ENCODE measurements at regions not wholly inside any gene's neighbourhood (a gene's known extent, or its start where the extent isn't known, plus 50 kb on each side); places are given as distances from the start of the nearest gene placed in this dataset.

DNA sequence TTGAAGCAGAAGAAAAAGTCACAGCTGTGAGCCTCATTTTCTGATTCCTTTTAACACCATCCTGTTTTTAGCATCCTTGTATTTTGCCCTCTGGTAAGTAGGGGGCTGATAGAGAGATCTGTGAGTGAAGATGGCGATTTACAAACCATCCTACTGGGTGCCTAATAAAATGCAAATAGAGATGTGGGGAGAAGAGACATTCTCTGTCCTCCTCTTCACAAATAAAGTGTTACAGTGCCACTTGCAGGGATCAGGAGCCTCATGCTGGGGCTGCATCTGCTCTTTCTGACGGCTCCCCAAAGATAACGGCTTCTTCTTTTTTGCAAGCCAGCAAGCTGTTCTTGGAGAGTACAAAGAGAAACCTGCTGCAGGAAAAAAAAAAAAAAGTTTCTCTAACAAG lies 418.6 kb downstream of the TOX3 start:
- POLR2A ChIA-PET: no interaction called here
- Histone ChIP-seq H3K27me3 (ENCODE audit: control insufficient read depth, insufficient read depth, low read length) (no peaks in the 10 kb centered on the region), H3K36me3 (ENCODE audit: control insufficient read depth, insufficient read depth, low read length) (no peaks in the 10 kb centered on the region), H3K4me3 (ENCODE audit: low read depth, low read length) (no peak overlapping the region)
- DNase-seq (ENCODE audit: low read depth): no peak
- no peak for TF ChIP-seq CTCF (IDR thresholded peaks at IDR 0.05; ENCODE audit: insufficient read depth, low read depth, low read length)
- CTCF ChIA-PET: interaction anchor here (0.6 to 1.0 kb wide), 2 partner anchors 144 to 445 kb away, joined by 3 to 4 read pairs; no protein-coding TSS in a partner anchor

DNA sequence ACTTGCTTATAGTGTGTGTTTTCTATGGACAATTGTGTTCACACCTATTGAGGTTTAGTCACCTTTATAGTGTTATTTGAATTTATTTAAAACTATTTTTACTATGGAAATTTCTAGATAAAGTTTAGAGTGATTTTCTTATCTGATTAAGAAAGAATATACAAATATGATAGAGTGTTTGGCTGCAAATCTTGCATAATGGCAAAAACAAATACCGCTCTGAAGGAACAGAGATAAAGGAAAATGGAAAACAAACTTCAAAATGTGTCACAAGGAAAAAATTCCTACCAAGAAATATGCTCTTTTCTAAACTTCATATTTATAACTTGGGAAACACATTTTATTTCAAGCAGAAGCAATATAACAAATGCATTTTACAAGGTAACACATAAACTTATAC lies 423.1 kb downstream of the TOX3 start:
- ChIA-PET CTCF (no interaction called here), POLR2A (no interaction called here)
- no peak for DNase-seq (ENCODE audit: low read depth)
- Histone ChIP-seq H3K27me3 (ENCODE audit: control insufficient read depth, insufficient read depth, low read length) (no peaks in the 10 kb centered on the region), H3K36me3 (ENCODE audit: control insufficient read depth, insufficient read depth, low read length) (no peaks in the 10 kb centered on the region), H3K4me3 (ENCODE audit: low read depth, low read length) (no peak overlapping the region)
- no peak for TF ChIP-seq CTCF (IDR thresholded peaks at IDR 0.05; ENCODE audit: insufficient read depth, low read depth, low read length)

DNA sequence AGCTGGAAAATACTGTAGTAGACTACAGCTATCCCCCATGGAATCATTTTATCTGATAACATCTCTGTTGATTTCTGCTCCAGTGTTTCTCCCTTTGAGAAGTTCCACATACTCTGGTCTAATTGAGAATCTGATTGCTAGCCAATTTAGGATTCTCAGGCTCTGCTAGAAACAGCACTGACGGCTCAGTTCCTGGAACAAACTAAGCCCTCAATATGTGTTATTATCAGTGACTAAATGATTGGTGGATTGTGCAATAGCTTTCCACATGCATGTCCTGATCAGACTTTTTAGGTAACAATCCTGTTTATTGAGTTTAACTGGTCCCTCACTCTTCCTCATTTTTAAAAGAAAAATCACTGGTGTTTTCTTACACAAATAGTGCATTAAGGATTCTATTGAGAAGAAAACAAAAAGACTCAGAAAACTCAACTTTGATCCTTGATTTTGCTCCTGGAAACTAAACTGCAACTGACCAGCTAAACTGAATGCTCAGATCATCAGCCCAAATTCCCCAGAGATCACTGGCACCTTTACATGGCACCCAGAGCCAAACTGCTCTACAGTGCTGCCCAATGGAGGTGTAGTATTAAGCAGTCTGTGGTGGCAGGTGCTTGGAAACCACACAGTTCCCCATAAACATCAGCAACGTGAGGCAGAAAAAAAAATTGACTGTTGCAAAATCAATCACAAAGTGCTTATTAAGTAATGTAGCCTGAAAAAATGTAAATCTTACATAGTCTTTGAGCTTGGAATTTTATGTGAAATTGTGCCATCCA lies 423.7 kb downstream of the TOX3 start:
- CTCF ChIA-PET: no interaction called here
- TF ChIP-seq CTCF (IDR thresholded peaks at IDR 0.05; ENCODE audit: insufficient read depth, low read depth, low read length): no peak
- no peak for DNase-seq (ENCODE audit: low read depth)
- no peaks in the 10 kb centered on the region for H3K36me3 ChIP-seq (ENCODE audit: control insufficient read depth, insufficient read depth, low read length)
- H3K4me3 ChIP-seq (ENCODE audit: low read depth, low read length): no peak overlapping the region
- no peaks in the 10 kb centered on the region for H3K27me3 ChIP-seq (ENCODE audit: control insufficient read depth, insufficient read depth, low read length)
- POLR2A ChIA-PET: no interaction called here

GRCh38 chr16:52117171-52117570 lies 429.8 kb downstream of the TOX3 start:
- Histone ChIP-seq H3K4me3 (ENCODE audit: low read depth, low read length) (no peak overlapping the region), H3K27me3 (ENCODE audit: control insufficient read depth, insufficient read depth, low read length) (no peaks in the 10 kb centered on the region), H3K36me3 (ENCODE audit: control insufficient read depth, insufficient read depth, low read length) (no peaks in the 10 kb centered on the region)
- ChIA-PET CTCF (no interaction called here), POLR2A (no interaction called here)
- DNase-seq (ENCODE audit: low read depth): no peak
- no peak for TF ChIP-seq CTCF (IDR thresholded peaks at IDR 0.05; ENCODE audit: insufficient read depth, low read depth, low read length)

GRCh38 chr16:52114379-52114778 lies 432.6 kb downstream of the TOX3 start:
- no peak for TF ChIP-seq CTCF (IDR thresholded peaks at IDR 0.05; ENCODE audit: insufficient read depth, low read depth, low read length)
- ChIA-PET CTCF (interaction anchor here (0.6 kb wide), 1 partner anchor 417 kb away, joined by 3 read pairs; no protein-coding TSS in a partner anchor), POLR2A (no interaction called here)
- no peak for DNase-seq (ENCODE audit: low read depth)
- Histone ChIP-seq H3K4me3 (ENCODE audit: low read depth, low read length) (no peak overlapping the region), H3K27me3 (ENCODE audit: control insufficient read depth, insufficient read depth, low read length) (no peaks in the 10 kb centered on the region), H3K36me3 (ENCODE audit: control insufficient read depth, insufficient read depth, low read length) (no peaks in the 10 kb centered on the region)

Data from BJ (cell line).